IMR-90 (cell line): ENCODE measurements at regions not wholly inside any gene's neighbourhood (a gene's known extent, or its start where the extent isn't known, plus 50 kb on each side); places are given as distances from the start of the nearest gene placed in this dataset.

Experiments
- ATAC-seq: fragments of 200-7000 bp; cut with Tn5 transposase; 2 replicates; pipeline ENCODE4 v1.9.1; 2020; ENCODE audit warnings: low read depth, mild to moderate bottlenecking, moderate library complexity
- BruUV-seq: library from RNA; stranded (reverse); fragments of 400-500 nt; replicated peaks from 2 replicates; lab custom pipeline; 2021; lab: Mats Ljungman, UMichigan
- CTCF ChIA-PET: fragments of 300-600 bp; formaldehyde crosslinking; extraction: SDS; loops from one replicate; lab custom pipeline; 2021; ENCODE audit warnings: antibody characterized with exemption; lab: Yijun Ruan, JAX
- POLR2A ChIA-PET: fragments of 300-600 bp; sonication (Branson Sonifier 250); formaldehyde crosslinking; loops from one replicate; lab custom pipeline; 2022; ENCODE audit warnings: antibody characterized with exemption; ENCODE audit not compliant: unreplicated experiment; lab: Charles Lee
- DNase-seq: peaks from one replicate; pipeline ENCODE4 v3.0.0; 2013
- H2AFZ ChIP-seq: replicated peaks from 2 replicates; pipeline ENCODE3; 2013; ENCODE audit warnings: low read length, mild to moderate bottlenecking; ENCODE audit not compliant: poor library complexity
- H2AK5ac ChIP-seq: 2 replicates; pipeline ENCODE4 v1.6.1; 2013; ENCODE audit warnings: low read depth, low read length, inconsistent platforms
- H2AK9ac ChIP-seq: replicated peaks from 2 replicates; pipeline ENCODE3; 2013; ENCODE audit warnings: mild to moderate bottlenecking, low read depth, low read length, moderate library complexity; ENCODE audit not compliant: poor library complexity
- H2BK120ac ChIP-seq: 2 replicates; pipeline ENCODE4 v1.6.1; 2013; ENCODE audit warnings: low read depth, low read length, inconsistent platforms
- H2BK15ac ChIP-seq: 3 replicates; pipeline ENCODE4 v1.6.1; 2013; ENCODE audit warnings: low read depth, low read length, inconsistent platforms
- H2BK20ac ChIP-seq: 2 replicates; pipeline ENCODE4 v1.6.1; 2013; ENCODE audit warnings: low read depth, mild to moderate bottlenecking, inconsistent platforms, low read length, moderate library complexity
- H2BK5ac ChIP-seq: 2 replicates; pipeline ENCODE4 v1.6.1; 2013; ENCODE audit warnings: mild to moderate bottlenecking, low read depth, low read length, inconsistent platforms; ENCODE audit not compliant: poor library complexity, severe bottlenecking
- H3K14ac ChIP-seq: replicated peaks from 2 replicates; pipeline ENCODE4 v1.6.1; 2013; ENCODE audit warnings: low read depth, low read length, inconsistent platforms
- H3K18ac ChIP-seq: 2 replicates; pipeline ENCODE4 v1.6.1; 2013; ENCODE audit warnings: low read depth, low read length, control low read depth
- H3K23ac ChIP-seq: 2 replicates; pipeline ENCODE4 v1.6.1; 2013; ENCODE audit warnings: low read depth, low read length, inconsistent platforms
- H3K27ac ChIP-seq: 2 replicates; pipeline ENCODE4 v1.5.1; 2013; ENCODE audit warnings: mild to moderate bottlenecking, control low read depth, low read length; ENCODE audit not compliant: insufficient read depth
- H3K27me3 ChIP-seq: 2 replicates; pipeline ENCODE4 v1.6.1; 2013; ENCODE audit warnings: low read length; ENCODE audit not compliant: control insufficient read depth, insufficient read depth
- H3K36me3 ChIP-seq: 2 replicates; pipeline ENCODE4 v1.6.1; 2013; ENCODE audit warnings: low read length, mixed read lengths; ENCODE audit not compliant: control insufficient read depth, insufficient read depth
- H3K4ac ChIP-seq: 2 replicates; pipeline ENCODE4 v1.6.1; 2013; ENCODE audit warnings: low read depth, low read length, inconsistent platforms
- H3K4me1 ChIP-seq: 2 replicates; pipeline ENCODE4 v1.6.1; 2013; ENCODE audit warnings: low read length, mixed read lengths; ENCODE audit not compliant: control insufficient read depth, insufficient read depth
- H3K4me2 ChIP-seq: 2 replicates; pipeline ENCODE4 v1.6.1; 2013; ENCODE audit warnings: low read depth, mild to moderate bottlenecking, control low read depth, low read length, moderate library complexity
- H3K4me3 ChIP-seq: 2 replicates; pipeline ENCODE4 v1.5.1; 2013; ENCODE audit warnings: low read depth, mild to moderate bottlenecking, control low read depth, low read length, moderate library complexity; ENCODE audit not compliant: insufficient read depth
- H3K56ac ChIP-seq: 2 replicates; pipeline ENCODE4 v1.6.1; 2013; ENCODE audit warnings: low read length, inconsistent platforms; ENCODE audit not compliant: insufficient read depth; ENCODE audit errors: extremely low read depth
- H3K79me1 ChIP-seq, 2 experiments: 2 replicates each; pipeline ENCODE4 v1.6.1; 2013; ENCODE audit warnings: low read length in 2 of 2, inconsistent platforms in 1 of 2, low read depth in 1 of 2
- H3K9ac ChIP-seq: 2 replicates; pipeline ENCODE4 v1.6.1; 2013; ENCODE audit warnings: low read depth, low read length, control low read depth
- H3K9me1 ChIP-seq: 2 replicates; pipeline ENCODE4 v1.6.1; 2013; ENCODE audit warnings: low read length, inconsistent platforms; ENCODE audit not compliant: insufficient read depth
- H3K9me3 ChIP-seq: 2 replicates; pipeline ENCODE4 v1.6.1; 2013; ENCODE audit warnings: low read length; ENCODE audit not compliant: control insufficient read depth, insufficient read depth
- H4K20me1 ChIP-seq: 2 replicates; pipeline ENCODE4 v1.6.1; 2013; ENCODE audit warnings: low read length, inconsistent platforms; ENCODE audit not compliant: insufficient read depth
- H4K5ac ChIP-seq: 2 replicates; pipeline ENCODE4 v1.6.1; 2013; ENCODE audit warnings: mild to moderate bottlenecking, low read depth, low read length, control low read depth
- H4K8ac ChIP-seq, 2 experiments: 2 replicates each; pipeline ENCODE4 v1.6.1; 2013; ENCODE audit warnings: low read depth in 2 of 2, low read length in 2 of 2, control low read depth in 1 of 2, inconsistent platforms in 1 of 2
- H4K91ac ChIP-seq: 2 replicates; pipeline ENCODE4 v1.6.1; 2013; ENCODE audit warnings: low read depth, low read length, inconsistent platforms; ENCODE audit not compliant: insufficient read depth
- CHD1 ChIP-seq: IDR thresholded peaks from 2 replicates; pipeline ENCODE4 v1.6.1; 2012; ENCODE audit warnings: low read depth, low read length, improper control_type of control experiment
- MXI1 ChIP-seq: IDR thresholded peaks from 2 replicates; pipeline ENCODE4 v1.6.1; 2012; ENCODE audit warnings: low read depth, mild to moderate bottlenecking, low read length, moderate library complexity, borderline replicate concordance
- POLR2A ChIP-seq: IDR thresholded peaks from 2 replicates; pipeline ENCODE4 v1.6.1; 2012; ENCODE audit warnings: mild to moderate bottlenecking, low read depth, low read length
- RAD21 ChIP-seq: IDR thresholded peaks from 2 replicates; pipeline ENCODE4 v1.6.1; 2012; ENCODE audit warnings: low read length, improper control_type of control experiment
- WGBS, 2 experiments: methylation state at CpG; one replicate each; pipeline versions ENCODE4 v1.1.5 to v1.1.7; 2013; ENCODE audit warnings: missing lambda C conversion rate in 2 of 2; ENCODE audit not compliant: insufficient read length in 1 of 2; ENCODE audit errors: extremely low coverage in 2 of 2; 5-methylcytosine and 5-hydroxymethylcytosine counted together
- dilution Hi-C: fragments of 300-500 bp; cut with HindIII; formaldehyde crosslinking; loops from one replicate; pipeline ENCODE4 v1.14.3; 2018; ENCODE audit warnings: low sequenced_read_pairs; ENCODE audit not compliant: unreplicated experiment
- in situ Hi-C: fragments of 300-500 bp; cut with MboI; formaldehyde crosslinking; loops from 3 replicates; pipeline ENCODE4 v1.14.3; 2019; ENCODE audit warnings: low sequenced_read_pairs, inconsistent platforms, mixed read lengths
- intact Hi-C: fragments of 100-400 bp; cut with micrococcal nuclease; formaldehyde crosslinking; loops from 2 replicates; pipeline ENCODE4 v1.10.0; 2022

GRCh38 chr10:121378251-121378801 lies 219.9 kb downstream of the FGFR2 start:
- WGBS, 2 experiments: 80% methylated on average over 1 of the region's 6 CpGs; no CpG with 5 or more reads in 1 of the 2 experiments
- no peak overlapping the region for H3K23ac ChIP-seq
- H3K9ac ChIP-seq: no peak overlapping the region
- H3K18ac ChIP-seq: no peak overlapping the region
- ATAC-seq (no peak), DNase-seq (no peak)
- H3K9me3 ChIP-seq: peaks cover 17% of the 10 kb centered on the region
- no peak overlapping the region for H2BK120ac ChIP-seq
- CTCF ChIA-PET: no interaction called here
- TF ChIP-seq MXI1: no peak
- no peak for TF ChIP-seq POLR2A
- no peak for TF ChIP-seq CHD1
- TF ChIP-seq RAD21: no peak
- dilution Hi-C loops (no loop called here), in situ Hi-C loops (no loop called here), intact Hi-C loops (no loop called here)
- POLR2A ChIA-PET: no interaction called here
- H2BK5ac ChIP-seq: no peak overlapping the region
- no peak overlapping the region for H3K4me3 ChIP-seq
- no peaks in the 10 kb centered on the region for H3K79me1 ChIP-seq
- no peak overlapping the region for H3K4me2 ChIP-seq
- no peak overlapping the region for H3K14ac ChIP-seq
- H4K91ac ChIP-seq: no peak overlapping the region
- no peaks in the 10 kb centered on the region for H3K4me1 ChIP-seq
- no peak overlapping the region for H4K5ac ChIP-seq
- H2AK5ac ChIP-seq: no peak overlapping the region
- no peaks in the 10 kb centered on the region for H3K27me3 ChIP-seq
- no peak overlapping the region for H2BK20ac ChIP-seq
- BruUV-seq: no TSS peak
- H4K20me1 ChIP-seq: no peaks in the 10 kb centered on the region
- no peak overlapping the region for H3K27ac ChIP-seq
- H3K9me1 ChIP-seq: no peaks in the 10 kb centered on the region
- H3K4ac ChIP-seq: no peak overlapping the region
- no peak overlapping the region for H3K56ac ChIP-seq
- H4K8ac ChIP-seq: no peak overlapping the region
- H2BK15ac ChIP-seq: no peak overlapping the region
- no peak overlapping the region for H2AK9ac ChIP-seq
- H2AFZ ChIP-seq: no peak overlapping the region
- H3K36me3 ChIP-seq: no peaks in the 10 kb centered on the region
